Ascending aorta (tissue), 2 donors: ENCODE measurements at regions not wholly inside any gene's neighbourhood (a gene's known extent, or its start where the extent isn't known, plus 50 kb on each side); places are given as distances from the start of the nearest gene placed in this dataset.

Experiments used
- DNase-seq, 2 donors: peaks; one replicate each; pipeline ENCODE4 v3.0.0-alpha.2; 2019; ENCODE audit warnings: low spot score in 2 of 2
- H3K27ac ChIP-seq, 2 donors: fragments of 200-600 bp; sonication (generic); one replicate each; pipeline ENCODE4 v1.5.1; 2016 to 2017; ENCODE audit warnings: mild to moderate bottlenecking in 1 of 2
- H3K27me3 ChIP-seq: fragments of 200-600 bp; sonication (generic); one replicate; pipeline ENCODE4 v1.5.1; 2017
- H3K36me3 ChIP-seq, 2 donors: fragments of 200-600 bp; sonication (generic); one replicate each; pipeline ENCODE4 v1.5.1; 2016
- H3K4me1 ChIP-seq, 2 donors: fragments of 200-600 bp; sonication (generic); one replicate each; pipeline ENCODE4 v1.5.1; 2016 to 2017; ENCODE audit warnings: mild to moderate bottlenecking in 1 of 2
- H3K4me3 ChIP-seq, 2 donors: fragments of 200-600 bp; sonication (generic); one replicate each; pipeline ENCODE4 v1.5.1; 2016 to 2017; ENCODE audit warnings: mild to moderate bottlenecking in 1 of 2
- H3K9me3 ChIP-seq, 2 donors: fragments of 200-600 bp; sonication (generic); one replicate each; pipeline ENCODE4 v1.5.1; 2016
- CTCF ChIP-seq, 3 experiments: fragments of 200-600 bp in 2 of 3; fragments of 450-650 bp in 1 of 3; sonication (generic) in 2 of 3; IDR thresholded peaks; one replicate each; pipeline ENCODE4 v1.5.1; 2016 to 2019; ENCODE audit warnings: antibody characterized with exemption in 3 of 3, mild to moderate bottlenecking in 1 of 3, moderate library complexity in 1 of 3
- intact Hi-C: fragments of 100-400 bp; cut with DNase I; formaldehyde crosslinking; loops from one replicate; pipeline ENCODE4 v1.15.1; 2023

- H3K9me3 ChIP-seq, result no peaks in the 10 kb centered on the region
- no peaks in the 10 kb centered on the region for H3K36me3 ChIP-seq
- no peak overlapping the region for H3K27ac ChIP-seq
- H3K27me3 ChIP-seq, result no peaks in the 10 kb centered on the region
- H3K4me1 ChIP-seq, result peaks cover 0 to 7% of the 10 kb centered on the region in 2 donors
- TF ChIP-seq CTCF (IDR thresholded peaks at IDR 0.05), result no peak
- no peak for DNase-seq
- intact Hi-C loops, result no loop called here
- H3K4me3 ChIP-seq, result no peak overlapping the region
Measured at GRCh38 chr5:56506211-56506965, 273.3 kb upstream of the ANKRD55 start.

DNA sequence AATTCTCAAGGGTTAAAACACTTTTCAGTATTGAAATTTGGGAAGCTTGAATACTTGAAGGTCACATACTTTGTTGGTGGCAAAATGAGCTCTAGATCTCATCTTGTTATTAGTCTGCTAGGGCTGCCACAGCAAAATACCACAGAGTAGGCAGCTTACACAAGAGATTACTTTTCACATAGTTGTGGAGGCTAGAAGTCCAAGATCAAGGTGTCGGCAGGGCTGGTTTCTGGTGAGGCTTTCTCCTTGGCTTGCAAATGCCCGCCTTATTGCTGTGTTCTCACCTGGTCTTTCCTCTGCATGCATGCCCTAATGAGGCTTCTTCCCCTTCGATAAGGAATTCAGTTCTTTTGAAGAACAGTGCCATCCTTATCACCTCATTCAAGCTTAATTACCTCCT, 270.8 kb upstream of the ANKRD55 start:
- TF ChIP-seq CTCF (IDR thresholded peaks at IDR 0.05), result no peak
- Histone ChIP-seq H3K27ac (no peak overlapping the region), H3K27me3 (no peaks in the 10 kb centered on the region)

DNA sequence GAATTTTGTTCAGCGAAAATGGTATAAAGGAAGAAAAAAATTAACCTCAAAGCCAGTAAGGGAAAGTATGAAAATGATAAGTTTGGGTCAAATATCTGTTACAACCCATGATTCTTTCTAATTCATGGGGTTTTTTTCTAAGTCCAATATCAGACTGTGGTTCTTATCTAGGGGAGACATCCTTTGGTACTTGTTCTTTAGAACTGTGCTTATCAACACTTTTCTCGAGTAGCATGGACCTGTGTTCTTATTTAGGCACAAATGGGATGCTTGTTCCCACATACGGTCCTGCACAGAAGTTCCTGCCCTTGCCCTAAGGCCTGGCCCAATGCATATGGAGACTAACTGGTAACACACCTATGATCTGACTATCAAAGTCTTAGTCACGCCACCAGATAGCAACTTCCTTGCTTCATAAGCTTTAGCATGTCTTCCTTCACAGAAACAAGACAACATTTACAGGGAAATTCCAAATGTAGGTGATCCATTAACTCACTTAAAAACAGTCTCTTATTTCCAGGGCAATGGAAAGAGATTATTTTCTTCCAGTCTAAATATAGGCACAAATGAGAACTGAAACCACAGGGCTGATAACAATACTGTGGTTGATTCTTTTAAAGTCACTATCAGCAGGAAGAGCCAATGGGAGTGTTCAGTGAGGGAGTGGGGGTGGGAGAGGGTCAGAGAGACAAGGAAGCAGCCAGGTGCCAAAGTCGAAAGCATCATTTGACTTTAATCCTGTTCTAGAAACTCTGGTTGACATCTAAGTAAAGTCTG, 268.8 kb upstream of the ANKRD55 start:
- intact Hi-C loops, result no loop called here

More for the DNA sequence above, 270.8 kb upstream of the ANKRD55 start:
- Histone ChIP-seq H3K36me3 (no peaks in the 10 kb centered on the region), H3K9me3 (no peaks in the 10 kb centered on the region), H3K4me1 (peaks cover 0 to 4% of the 10 kb centered on the region in 2 donors), H3K4me3 (no peak overlapping the region)
- no peak for DNase-seq
- intact Hi-C loops, result no loop called here

GRCh38 chr5:56499901-56500300, 266.8 kb upstream of the ANKRD55 start:
- TF ChIP-seq CTCF (IDR thresholded peaks at IDR 0.05), result no peak
- Histone ChIP-seq H3K27me3 (no peaks in the 10 kb centered on the region), H3K36me3 (no peaks in the 10 kb centered on the region), H3K4me1 (no peaks in the 10 kb centered on the region), H3K4me3 (no peak overlapping the region), H3K27ac (no peak overlapping the region), H3K9me3 (no peaks in the 10 kb centered on the region)
- intact Hi-C loops, result no loop called here
- no peak for DNase-seq

More for the DNA sequence above, 268.8 kb upstream of the ANKRD55 start:
- H3K4me1 ChIP-seq, result no peaks in the 10 kb centered on the region
- H3K9me3 ChIP-seq, result no peaks in the 10 kb centered on the region
- no peak overlapping the region for H3K4me3 ChIP-seq
- H3K27me3 ChIP-seq, result no peaks in the 10 kb centered on the region
- DNase-seq, result no peak
- H3K27ac ChIP-seq, result no peak overlapping the region
- no peak for TF ChIP-seq CTCF (IDR thresholded peaks at IDR 0.05)
- H3K36me3 ChIP-seq, result no peaks in the 10 kb centered on the region

- Histone ChIP-seq H3K36me3 (no peaks in the 10 kb centered on the region), H3K27me3 (no peaks in the 10 kb centered on the region), H3K4me1 (no peaks in the 10 kb centered on the region), H3K9me3 (no peaks in the 10 kb centered on the region), H3K27ac (no peak overlapping the region), H3K4me3 (no peak overlapping the region)
- intact Hi-C loops, result no loop called here
- TF ChIP-seq CTCF (IDR thresholded peaks at IDR 0.05), result no peak
- no peak for DNase-seq
Measured at GRCh38 chr5:56499491-56499890, 266.4 kb upstream of the ANKRD55 start.
